H1 (cell line): ENCODE measurements at regions not wholly inside any gene's neighbourhood (a gene's known extent, or its start where the extent isn't known, plus 50 kb on each side); places are given as distances from the start of the nearest gene placed in this dataset.

ENCODE experiments used
- CTCF ChIA-PET: fragments of 300-600 bp; sonication (Branson Sonifier 250); formaldehyde crosslinking; loops from one replicate; lab custom pipeline; 2021; ENCODE audit not compliant: partially characterized antibody; lab: Charles Lee
- POLR2A ChIA-PET: fragments of 300-600 bp; sonication (Branson Sonifier 250); formaldehyde crosslinking; loops from one replicate; lab custom pipeline; 2021; ENCODE audit warnings: inconsistent platforms; ENCODE audit not compliant: partially characterized antibody; lab: Charles Lee
- DNase-seq, 2 experiments: peaks; one replicate each; pipeline versions ENCODE4 v3.0.0 to v3.0.0-alpha.2; 2010 to 2022; ENCODE audit warnings: low spot score in 2 of 2, low read depth in 1 of 2, mixed read lengths in 1 of 2
- FAIRE-seq: peaks from 2 replicates; lab custom pipeline; 2011; peaks lifted over from hg19 to GRCh38; lab: Jason Lieb, UNC
- H2AFZ ChIP-seq: 2 replicates; pipeline ENCODE4 v1.8.1; 2012; ENCODE audit warnings: low read length, inconsistent platforms
- H2AK5ac ChIP-seq: 2 replicates; pipeline ENCODE4 v1.6.1; 2013; ENCODE audit warnings: low read depth, low read length
- H2BK120ac ChIP-seq: replicated peaks from 2 replicates; pipeline ENCODE3; 2013; ENCODE audit warnings: low read depth, low read length, inconsistent platforms
- H2BK12ac ChIP-seq: 2 replicates; pipeline ENCODE4 v1.6.1; 2013; ENCODE audit warnings: low read depth, low read length
- H2BK15ac ChIP-seq: 2 replicates; pipeline ENCODE4 v1.6.1; 2013; ENCODE audit warnings: low read length
- H2BK20ac ChIP-seq: 2 replicates; pipeline ENCODE4 v1.6.1; 2013; ENCODE audit warnings: low read length
- H2BK5ac ChIP-seq: 2 replicates; pipeline ENCODE4 v1.6.1; 2013; ENCODE audit warnings: low read depth, low read length
- H3K14ac ChIP-seq: 2 replicates; pipeline ENCODE4 v1.6.1; 2013; ENCODE audit warnings: inconsistent platforms; ENCODE audit not compliant: insufficient read length
- H3K18ac ChIP-seq: 2 replicates; pipeline ENCODE4 v1.6.1; 2013; ENCODE audit warnings: low read length; ENCODE audit errors: extremely low read depth
- H3K23ac ChIP-seq: 2 replicates; pipeline ENCODE4 v1.6.1; 2013; ENCODE audit warnings: inconsistent platforms; ENCODE audit not compliant: insufficient read length
- H3K23me2 ChIP-seq: 2 replicates; pipeline ENCODE4 v1.6.1; 2013; ENCODE audit warnings: low read depth, low read length
- H3K27ac ChIP-seq: 2 replicates; pipeline ENCODE4 v1.6.1; 2011; ENCODE audit warnings: low read depth, low read length, inconsistent platforms
- H3K27me3 ChIP-seq, 4 experiments: replicated peaks in 1 of 4; 1 replicate in 1 of 4; 2 replicates in 3 of 4; pipeline versions ENCODE4 v1.6.1 to v1.8.1; 2011 to 2013; ENCODE audit warnings: low read length in 3 of 4, mild to moderate bottlenecking in 3 of 4, inconsistent platforms in 2 of 4, mixed read lengths in 2 of 4, moderate library complexity in 1 of 4; ENCODE audit not compliant: control insufficient read depth in 3 of 4, insufficient read depth in 3 of 4; ENCODE audit errors: extremely low read depth in 1 of 4
- H3K36me3 ChIP-seq, 4 experiments: 2 replicates each; pipeline versions ENCODE4 v1.6.1 to v1.8.1; 2011 to 2013; ENCODE audit warnings: mild to moderate bottlenecking in 4 of 4, low read length in 3 of 4, moderate library complexity in 2 of 4, control low read depth in 1 of 4, inconsistent platforms in 1 of 4; ENCODE audit not compliant: insufficient read depth in 4 of 4, control insufficient read depth in 2 of 4
- H3K4ac ChIP-seq: replicated peaks from 2 replicates; pipeline ENCODE3; 2013; ENCODE audit warnings: low read length, low read depth, mixed read lengths, inconsistent platforms; ENCODE audit not compliant: insufficient read length
- H3K4me1 ChIP-seq, 4 experiments: replicated peaks in 1 of 4; 1 replicate in 1 of 4; 2 replicates in 3 of 4; pipeline versions ENCODE4 v1.6.1 to v1.8.1; 2011 to 2013; ENCODE audit warnings: low read length in 3 of 4, inconsistent platforms in 2 of 4, mixed read lengths in 1 of 4; ENCODE audit not compliant: insufficient read depth in 4 of 4, control insufficient read depth in 3 of 4
- H3K4me2 ChIP-seq, 2 experiments: 2 replicates each; pipeline versions ENCODE4 v1.6.1 to v1.8.1; 2011 to 2013; ENCODE audit warnings: low read depth in 2 of 2, low read length in 2 of 2, control low read depth in 1 of 2, inconsistent platforms in 1 of 2, mild to moderate bottlenecking in 1 of 2; ENCODE audit not compliant: insufficient read depth in 1 of 2
- H3K4me3 ChIP-seq, 4 experiments: fragments of 200-600, 300-600 bp in 1 of 4; sonication (generic), shearing (Covaris generic), sonication (Bioruptor Twin) in 1 of 4; 2 replicates each; pipeline versions ENCODE4 v1.5.1 to v1.8.1; 2011 to 2016; ENCODE audit warnings: low read length in 4 of 4, low read depth in 3 of 4, control low read depth in 2 of 4, inconsistent platforms in 2 of 4, mild to moderate bottlenecking in 2 of 4, mixed read lengths in 1 of 4, moderate library complexity in 1 of 4; ENCODE audit not compliant: insufficient read depth in 2 of 4; ENCODE audit errors: extremely low read depth in 1 of 4
- H3K56ac ChIP-seq: replicated peaks from 2 replicates; pipeline ENCODE3; 2013; ENCODE audit warnings: low read depth, mild to moderate bottlenecking, mixed read lengths, low read length, inconsistent platforms; ENCODE audit not compliant: insufficient read length
- H3K79me1 ChIP-seq: 2 replicates; pipeline ENCODE4 v1.6.1; 2013; ENCODE audit warnings: low read depth, low read length, control low read depth
- H3K79me2 ChIP-seq, 2 experiments: 2 replicates each; pipeline versions ENCODE4 v1.6.1 to v1.8.1; 2012 to 2013; ENCODE audit warnings: low read length in 2 of 2, mild to moderate bottlenecking in 2 of 2, inconsistent platforms in 1 of 2; ENCODE audit not compliant: insufficient read depth in 2 of 2, control insufficient read depth in 1 of 2
- H3K9ac ChIP-seq, 4 experiments: replicated peaks in 1 of 4; 1 replicate in 1 of 4; 2 replicates in 3 of 4; pipeline versions ENCODE4 v1.6.1 to v1.8.1; 2011 to 2013; ENCODE audit warnings: low read depth in 3 of 4, low read length in 3 of 4, control low read depth in 2 of 4, mild to moderate bottlenecking in 2 of 4, moderate library complexity in 2 of 4, inconsistent platforms in 1 of 4; ENCODE audit errors: extremely low read depth in 1 of 4
- H3K9me3 ChIP-seq, 2 experiments: 2 replicates each; pipeline versions ENCODE4 v1.6.1 to v1.8.1; 2012 to 2013; ENCODE audit warnings: mild to moderate bottlenecking in 2 of 2, moderate library complexity in 2 of 2, control low read depth in 1 of 2, inconsistent platforms in 1 of 2, low read depth in 1 of 2, low read length in 1 of 2, mixed read lengths in 1 of 2; ENCODE audit not compliant: insufficient read depth in 2 of 2
- H4K20me1 ChIP-seq, 2 experiments: replicated peaks in 1 of 2; 2 replicates each; pipeline versions ENCODE3 to v1.8.1; 2011 to 2013; ENCODE audit warnings: inconsistent platforms in 2 of 2, low read length in 2 of 2, mild to moderate bottlenecking in 1 of 2; ENCODE audit not compliant: insufficient read depth in 2 of 2, control insufficient read depth in 1 of 2
- H4K5ac ChIP-seq: 2 replicates; pipeline ENCODE4 v1.6.1; 2013; ENCODE audit warnings: low read length, low read depth, mixed read lengths, inconsistent platforms; ENCODE audit not compliant: insufficient read length
- H4K8ac ChIP-seq: 2 replicates; pipeline ENCODE4 v1.8.0; 2013; ENCODE audit warnings: mild to moderate bottlenecking, moderate library complexity, low read length, inconsistent platforms; ENCODE audit not compliant: insufficient read depth; ENCODE audit errors: extremely low read depth
- H4K91ac ChIP-seq: replicated peaks from 2 replicates; pipeline ENCODE3; 2013; ENCODE audit warnings: low read length, mixed read lengths, inconsistent platforms; ENCODE audit not compliant: insufficient read length
- BCL11A ChIP-seq, 2 experiments: IDR thresholded peaks; one replicate each; pipeline ENCODE4 v1.6.1; 2011; ENCODE audit warnings: low read depth in 2 of 2, low read length in 2 of 2, mild to moderate bottlenecking in 2 of 2
- CHD2 ChIP-seq: IDR thresholded peaks from 2 replicates; pipeline ENCODE4 v1.6.1; 2012; ENCODE audit warnings: low read length, improper control_type of control experiment
- CTBP2 ChIP-seq: IDR thresholded peaks from 2 replicates; pipeline ENCODE4 v1.7.0; 2011; ENCODE audit warnings: borderline replicate concordance, mild to moderate bottlenecking, moderate library complexity, mixed read lengths, low read length; ENCODE audit not compliant: insufficient read depth, insufficient read length
- KDM1A ChIP-seq: fragments of 200-600, 300-600 bp; sonication (generic); IDR thresholded peaks from 2 replicates; pipeline ENCODE4 v1.7.1; 2016; ENCODE audit warnings: mild to moderate bottlenecking, low read length, borderline replicate concordance
- MAFK ChIP-seq: IDR thresholded peaks from 2 replicates; pipeline ENCODE4 v1.6.1; 2012; ENCODE audit warnings: low read depth, mild to moderate bottlenecking, improper control_type of control experiment, low read length
- POLR2A ChIP-seq, 2 experiments: IDR thresholded peaks; 1 replicate in 1 of 2; 2 replicates in 1 of 2; pipeline ENCODE4 v1.6.1; 2011; ENCODE audit warnings: low read depth in 2 of 2, low read length in 2 of 2, mild to moderate bottlenecking in 2 of 2; ENCODE audit errors: control extremely low read depth in 1 of 2
- POU5F1 ChIP-seq: IDR thresholded peaks from 2 replicates; pipeline ENCODE4 v1.6.1; 2011; ENCODE audit warnings: low read depth, mild to moderate bottlenecking, low read length, moderate library complexity
- RBBP5 ChIP-seq: IDR thresholded peaks from 2 replicates; pipeline ENCODE4 v1.7.1; 2012; ENCODE audit warnings: low read depth, mild to moderate bottlenecking, inconsistent platforms, low read length, moderate library complexity, borderline replicate concordance
- RNF2 ChIP-seq: fragments of 200-900, 300-1000 bp; sonication (generic); IDR thresholded peaks from 2 replicates; pipeline ENCODE4 v1.7.1; 2016; ENCODE audit warnings: borderline replicate concordance, low read depth, mild to moderate bottlenecking, antibody characterized with exemption, low read length; ENCODE audit not compliant: poor library complexity, severe bottlenecking; ENCODE audit errors: missing control alignments
- TCF12 ChIP-seq: IDR thresholded peaks from 2 replicates; pipeline ENCODE4 v1.6.1; 2011; ENCODE audit warnings: low read depth, mild to moderate bottlenecking, low read length
- WGBS, 2 experiments: shearing (Covaris generic) in 1 of 2; methylation state at CpG; one replicate each; pipeline versions ENCODE4 v1.1.6 to v1.1.7; 2013 to 2015; ENCODE audit warnings: low lambda C conversion rate in 2 of 2, mixed read lengths in 2 of 2, inconsistent platforms in 1 of 2, low coverage in 1 of 2, missing lambda C conversion rate in 1 of 2; ENCODE audit not compliant: insufficient replicate concordance in 2 of 2, insufficient coverage in 1 of 2, insufficient read length in 1 of 2; ENCODE audit errors: extremely low coverage in 1 of 2, missing lambda C conversion rate in 1 of 2; 5-methylcytosine and 5-hydroxymethylcytosine counted together
- TF ChIP-seq, protein P1 (sequence below), 3 experiments: IDR thresholded peaks; 1 replicate in 2 of 3; 2 replicates in 1 of 3; pipeline versions ENCODE4 v1.5.1 to v1.6.1; 2011; ENCODE audit warnings: low read length in 3 of 3, mild to moderate bottlenecking in 3 of 3, inconsistent platforms in 2 of 3, low read depth in 1 of 3, moderate library complexity in 1 of 3; ENCODE audit not compliant: insufficient read depth in 1 of 3; ENCODE audit errors: control extremely low read depth in 1 of 3

DNA sequence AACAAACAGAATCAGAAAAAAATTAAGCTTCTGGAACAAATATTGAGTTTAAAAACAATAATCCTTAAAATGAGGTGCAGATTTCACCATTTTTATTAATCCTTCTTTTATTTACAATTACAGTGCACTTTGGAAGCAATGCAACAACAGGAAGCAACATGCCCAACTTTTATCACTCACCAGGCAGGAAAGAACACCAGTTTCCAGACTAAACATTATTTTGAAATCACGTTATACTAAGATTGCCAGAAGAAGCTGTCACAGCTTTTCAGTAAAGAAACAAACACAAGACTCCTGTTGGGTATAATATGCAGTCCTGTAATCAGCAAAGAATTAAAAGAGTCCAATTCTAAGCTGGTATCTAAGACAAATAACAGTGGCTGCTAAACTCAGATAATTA, 137.9 kb upstream of the ZC3H15 start:
- no peak overlapping the region for H3K23ac ChIP-seq
- ChIA-PET CTCF (no interaction called here), POLR2A (no interaction called here)
- H3K4me2 ChIP-seq, result no peak overlapping the region
- H3K9me3 ChIP-seq, result peaks cover 4 to 7% of the 10 kb centered on the region in 2 experiments; a peak in 2 of 4 replicates
- H2AK5ac ChIP-seq, result no peak overlapping the region
- H3K14ac ChIP-seq, result no peak overlapping the region
- no peaks in the 10 kb centered on the region for H3K27me3 ChIP-seq
- H3K4me3 ChIP-seq, result no peak overlapping the region
- H2AFZ ChIP-seq, result no peak overlapping the region
- no peak for TF ChIP-seq BCL11A (IDR thresholded peaks at IDR 0.05; ENCODE audit: low read depth in 2 of 2, low read length in 2 of 2)
- no peak for TF ChIP-seq MAFK
- no peak for TF ChIP-seq KDM1A
- no peak for TF ChIP-seq CHD2
- no peak for TF ChIP-seq POU5F1
- TF ChIP-seq POLR2A (IDR thresholded peaks at IDR 0.05; ENCODE audit: control extremely low read depth in 1 of 2, low read depth in 2 of 2, low read length in 2 of 2), result no peak
- TF ChIP-seq TCF12, result no peak
- TF ChIP-seq CTBP2, result no peak
- TF ChIP-seq, protein P1, sequence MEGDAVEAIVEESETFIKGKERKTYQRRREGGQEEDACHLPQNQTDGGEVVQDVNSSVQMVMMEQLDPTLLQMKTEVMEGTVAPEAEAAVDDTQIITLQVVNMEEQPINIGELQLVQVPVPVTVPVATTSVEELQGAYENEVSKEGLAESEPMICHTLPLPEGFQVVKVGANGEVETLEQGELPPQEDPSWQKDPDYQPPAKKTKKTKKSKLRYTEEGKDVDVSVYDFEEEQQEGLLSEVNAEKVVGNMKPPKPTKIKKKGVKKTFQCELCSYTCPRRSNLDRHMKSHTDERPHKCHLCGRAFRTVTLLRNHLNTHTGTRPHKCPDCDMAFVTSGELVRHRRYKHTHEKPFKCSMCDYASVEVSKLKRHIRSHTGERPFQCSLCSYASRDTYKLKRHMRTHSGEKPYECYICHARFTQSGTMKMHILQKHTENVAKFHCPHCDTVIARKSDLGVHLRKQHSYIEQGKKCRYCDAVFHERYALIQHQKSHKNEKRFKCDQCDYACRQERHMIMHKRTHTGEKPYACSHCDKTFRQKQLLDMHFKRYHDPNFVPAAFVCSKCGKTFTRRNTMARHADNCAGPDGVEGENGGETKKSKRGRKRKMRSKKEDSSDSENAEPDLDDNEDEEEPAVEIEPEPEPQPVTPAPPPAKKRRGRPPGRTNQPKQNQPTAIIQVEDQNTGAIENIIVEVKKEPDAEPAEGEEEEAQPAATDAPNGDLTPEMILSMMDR (IDR thresholded peaks at IDR 0.05; ENCODE audit: control extremely low read depth in 1 of 3, insufficient read depth in 1 of 3, low read depth in 1 of 3, low read length in 3 of 3), result no peak
- no peak for TF ChIP-seq RNF2
- TF ChIP-seq RBBP5, result no peak
- no peak overlapping the region for H2BK5ac ChIP-seq
- no peaks in the 10 kb centered on the region for H3K79me1 ChIP-seq
- H2BK15ac ChIP-seq, result no peak overlapping the region
- no peak overlapping the region for H4K8ac ChIP-seq
- no peak overlapping the region for H2BK20ac ChIP-seq
- H4K5ac ChIP-seq, result no peak overlapping the region
- no peaks in the 10 kb centered on the region for H3K79me2 ChIP-seq
- no peak overlapping the region for H4K91ac ChIP-seq
- DNase-seq, result no peak
- no peak overlapping the region for H3K18ac ChIP-seq
- no peaks in the 10 kb centered on the region for H4K20me1 ChIP-seq
- H3K4ac ChIP-seq, result no peak overlapping the region
- no peak overlapping the region for H2BK120ac ChIP-seq
- no peaks in the 10 kb centered on the region for H3K36me3 ChIP-seq
- no peak overlapping the region for H3K9ac ChIP-seq
- H3K27ac ChIP-seq, result no peak overlapping the region
- no peak overlapping the region for H2BK12ac ChIP-seq
- no peak for FAIRE-seq
- 82% methylated on average over 1 of the region's 1 CpG; no CpG with 5 or more reads in 1 of the 2 experiments for WGBS, 2 experiments
- H3K4me1 ChIP-seq, result no peaks in the 10 kb centered on the region
- no peak overlapping the region for H3K56ac ChIP-seq
- no peaks in the 10 kb centered on the region for H3K23me2 ChIP-seq
